VCaP (cell line): ENCODE measurements at regions not wholly inside any gene's neighbourhood (a gene's known extent, or its start where the extent isn't known, plus 50 kb on each side); places are given as distances from the start of the nearest gene placed in this dataset.
A peak's percentile ranks its signal among the peaks of the same experiment; 100 is the strongest.

Experiments used
- H3K27ac ChIP-seq: fragments of 450-650 bp; 2 replicates; pipeline ENCODE4 v1.5.1; 2017
- CTCF ChIP-seq: fragments of 450-650 bp; conservative IDR thresholded peaks from 2 replicates; pipeline ENCODE4 v1.5.1; 2017; ENCODE audit warnings: mild to moderate bottlenecking, moderate library complexity

- H3K27ac ChIP-seq = peak overlapping the region; percentile 51
- no peak for TF ChIP-seq CTCF
Observed at GRCh38 chr1:182292193-182292741, 99.3 kb downstream of the GLUL start.

GRCh38 chr1:182291584-182292192 lies 99.9 kb downstream of the GLUL start:
- H3K27ac ChIP-seq = peak overlapping the region; percentile 51
- no peak for TF ChIP-seq CTCF

- no peak for TF ChIP-seq CTCF
- H3K27ac ChIP-seq = no peak overlapping the region
Observed at GRCh38 chr1:182288749-182289604, 102.6 kb downstream of the GLUL start.

- no peak for TF ChIP-seq CTCF
- no peak overlapping the region for H3K27ac ChIP-seq
Observed at GRCh38 chr1:182286761-182287160, 104.8 kb downstream of the GLUL start.

- TF ChIP-seq CTCF = no peak
- H3K27ac ChIP-seq = no peak overlapping the region
Observed at GRCh38 chr1:182283746-182284544, 107.6 kb downstream of the GLUL start.

GRCh38 chr1:182281541-182281940 lies 110.0 kb downstream of the GLUL start:
- no peak for TF ChIP-seq CTCF

GRCh38 chr1:182280504-182280900 lies 111.1 kb downstream of the GLUL start:
- no peak overlapping the region for H3K27ac ChIP-seq

More at GRCh38 chr1:182281541-182281940, 110.0 kb downstream of the GLUL start:
- no peak overlapping the region for H3K27ac ChIP-seq

More at GRCh38 chr1:182280504-182280900, 111.1 kb downstream of the GLUL start:
- no peak for TF ChIP-seq CTCF
